GM10266 (cell line): ENCODE measurements at regions not wholly inside any gene's neighbourhood (a gene's known extent, or its start where the extent isn't known, plus 50 kb on each side); places are given as distances from the start of the nearest gene placed in this dataset.

ENCODE experiments used
- DNase-seq: peaks from one replicate; pipeline ENCODE4 v3.0.0; 2012; ENCODE audit errors: extremely low spot score
- CTCF ChIP-seq: IDR thresholded peaks from 2 replicates; pipeline ENCODE4 v1.5.1; 2012; ENCODE audit warnings: mild to moderate bottlenecking, low read depth; ENCODE audit not compliant: control insufficient read depth, insufficient read depth; ENCODE audit errors: missing control alignments

- DNase-seq: no peak
- TF ChIP-seq CTCF: no peak
Measured at GRCh38 chr18:65458871-65459270, 291.9 kb upstream of the CDH7 start.

GRCh38 chr18:65439188-65439587, 311.6 kb upstream of the CDH7 start:
- no peak for DNase-seq
- TF ChIP-seq CTCF: no peak

GRCh38 chr18:65436430-65436829, 314.4 kb upstream of the CDH7 start:
- TF ChIP-seq CTCF: no peak
- no peak for DNase-seq

GRCh38 chr18:65435534-65435933, 315.3 kb upstream of the CDH7 start:
- no peak for DNase-seq
- TF ChIP-seq CTCF: no peak

GRCh38 chr18:65429601-65430000, 321.2 kb upstream of the CDH7 start:
- TF ChIP-seq CTCF: no peak
- DNase-seq: no peak

- TF ChIP-seq CTCF: no peak
Measured at GRCh38 chr18:65425366-65425765, 325.4 kb upstream of the CDH7 start.

GRCh38 chr18:65423776-65424175, 327.0 kb upstream of the CDH7 start:
- no peak for DNase-seq
- TF ChIP-seq CTCF: no peak

More at GRCh38 chr18:65425366-65425765, 325.4 kb upstream of the CDH7 start:
- DNase-seq: no peak
